H1 (cell line): ENCODE measurements at regions not wholly inside any gene's neighbourhood (a gene's known extent, or its start where the extent isn't known, plus 50 kb on each side); places are given as distances from the start of the nearest gene placed in this dataset.

Experiments
- CTCF ChIA-PET: fragments of 300-600 bp; sonication (Branson Sonifier 250); formaldehyde crosslinking; loops from one replicate; lab custom pipeline; 2021; ENCODE audit not compliant: partially characterized antibody; lab: Charles Lee
- POLR2A ChIA-PET: fragments of 300-600 bp; sonication (Branson Sonifier 250); formaldehyde crosslinking; loops from one replicate; lab custom pipeline; 2021; ENCODE audit warnings: inconsistent platforms; ENCODE audit not compliant: partially characterized antibody; lab: Charles Lee
- DNase-seq, 2 experiments: peaks; one replicate each; pipeline versions ENCODE4 v3.0.0 to v3.0.0-alpha.2; 2010 to 2022; ENCODE audit warnings: low spot score in 2 of 2, low read depth in 1 of 2, mixed read lengths in 1 of 2
- FAIRE-seq: peaks from 2 replicates; lab custom pipeline; 2011; peaks lifted over from hg19 to GRCh38; lab: Jason Lieb, UNC
- H2AFZ ChIP-seq: 2 replicates; pipeline ENCODE4 v1.8.1; 2012; ENCODE audit warnings: low read length, inconsistent platforms
- H2AK5ac ChIP-seq: 2 replicates; pipeline ENCODE4 v1.6.1; 2013; ENCODE audit warnings: low read depth, low read length
- H2BK120ac ChIP-seq: replicated peaks from 2 replicates; pipeline ENCODE3; 2013; ENCODE audit warnings: low read depth, low read length, inconsistent platforms
- H2BK12ac ChIP-seq: 2 replicates; pipeline ENCODE4 v1.6.1; 2013; ENCODE audit warnings: low read depth, low read length
- H2BK15ac ChIP-seq: 2 replicates; pipeline ENCODE4 v1.6.1; 2013; ENCODE audit warnings: low read length
- H2BK20ac ChIP-seq: 2 replicates; pipeline ENCODE4 v1.6.1; 2013; ENCODE audit warnings: low read length
- H2BK5ac ChIP-seq: 2 replicates; pipeline ENCODE4 v1.6.1; 2013; ENCODE audit warnings: low read depth, low read length
- H3K14ac ChIP-seq: 2 replicates; pipeline ENCODE4 v1.6.1; 2013; ENCODE audit warnings: inconsistent platforms; ENCODE audit not compliant: insufficient read length
- H3K18ac ChIP-seq: 2 replicates; pipeline ENCODE4 v1.6.1; 2013; ENCODE audit warnings: low read length; ENCODE audit errors: extremely low read depth
- H3K23ac ChIP-seq: 2 replicates; pipeline ENCODE4 v1.6.1; 2013; ENCODE audit warnings: inconsistent platforms; ENCODE audit not compliant: insufficient read length
- H3K23me2 ChIP-seq: 2 replicates; pipeline ENCODE4 v1.6.1; 2013; ENCODE audit warnings: low read depth, low read length
- H3K27ac ChIP-seq: 2 replicates; pipeline ENCODE4 v1.6.1; 2011; ENCODE audit warnings: low read depth, low read length, inconsistent platforms
- H3K27me3 ChIP-seq, 4 experiments: replicated peaks in 1 of 4; 1 replicate in 1 of 4; 2 replicates in 3 of 4; pipeline versions ENCODE4 v1.6.1 to v1.8.1; 2011 to 2013; ENCODE audit warnings: low read length in 3 of 4, mild to moderate bottlenecking in 3 of 4, inconsistent platforms in 2 of 4, mixed read lengths in 2 of 4, moderate library complexity in 1 of 4; ENCODE audit not compliant: control insufficient read depth in 3 of 4, insufficient read depth in 3 of 4; ENCODE audit errors: extremely low read depth in 1 of 4
- H3K36me3 ChIP-seq, 4 experiments: 2 replicates each; pipeline versions ENCODE4 v1.6.1 to v1.8.1; 2011 to 2013; ENCODE audit warnings: mild to moderate bottlenecking in 4 of 4, low read length in 3 of 4, moderate library complexity in 2 of 4, control low read depth in 1 of 4, inconsistent platforms in 1 of 4; ENCODE audit not compliant: insufficient read depth in 4 of 4, control insufficient read depth in 2 of 4
- H3K4ac ChIP-seq: replicated peaks from 2 replicates; pipeline ENCODE3; 2013; ENCODE audit warnings: low read length, low read depth, mixed read lengths, inconsistent platforms; ENCODE audit not compliant: insufficient read length
- H3K4me1 ChIP-seq, 4 experiments: replicated peaks in 1 of 4; 1 replicate in 1 of 4; 2 replicates in 3 of 4; pipeline versions ENCODE4 v1.6.1 to v1.8.1; 2011 to 2013; ENCODE audit warnings: low read length in 3 of 4, inconsistent platforms in 2 of 4, mixed read lengths in 1 of 4; ENCODE audit not compliant: insufficient read depth in 4 of 4, control insufficient read depth in 3 of 4
- H3K4me2 ChIP-seq, 2 experiments: 2 replicates each; pipeline versions ENCODE4 v1.6.1 to v1.8.1; 2011 to 2013; ENCODE audit warnings: low read depth in 2 of 2, low read length in 2 of 2, control low read depth in 1 of 2, inconsistent platforms in 1 of 2, mild to moderate bottlenecking in 1 of 2; ENCODE audit not compliant: insufficient read depth in 1 of 2
- H3K4me3 ChIP-seq, 4 experiments: fragments of 200-600, 300-600 bp in 1 of 4; sonication (generic), shearing (Covaris generic), sonication (Bioruptor Twin) in 1 of 4; 2 replicates each; pipeline versions ENCODE4 v1.5.1 to v1.8.1; 2011 to 2016; ENCODE audit warnings: low read length in 4 of 4, low read depth in 3 of 4, control low read depth in 2 of 4, inconsistent platforms in 2 of 4, mild to moderate bottlenecking in 2 of 4, mixed read lengths in 1 of 4, moderate library complexity in 1 of 4; ENCODE audit not compliant: insufficient read depth in 2 of 4; ENCODE audit errors: extremely low read depth in 1 of 4
- H3K56ac ChIP-seq: replicated peaks from 2 replicates; pipeline ENCODE3; 2013; ENCODE audit warnings: low read depth, mild to moderate bottlenecking, mixed read lengths, low read length, inconsistent platforms; ENCODE audit not compliant: insufficient read length
- H3K79me1 ChIP-seq: 2 replicates; pipeline ENCODE4 v1.6.1; 2013; ENCODE audit warnings: low read depth, low read length, control low read depth
- H3K79me2 ChIP-seq, 2 experiments: 2 replicates each; pipeline versions ENCODE4 v1.6.1 to v1.8.1; 2012 to 2013; ENCODE audit warnings: low read length in 2 of 2, mild to moderate bottlenecking in 2 of 2, inconsistent platforms in 1 of 2; ENCODE audit not compliant: insufficient read depth in 2 of 2, control insufficient read depth in 1 of 2
- H3K9ac ChIP-seq, 4 experiments: replicated peaks in 1 of 4; 1 replicate in 1 of 4; 2 replicates in 3 of 4; pipeline versions ENCODE4 v1.6.1 to v1.8.1; 2011 to 2013; ENCODE audit warnings: low read depth in 3 of 4, low read length in 3 of 4, control low read depth in 2 of 4, mild to moderate bottlenecking in 2 of 4, moderate library complexity in 2 of 4, inconsistent platforms in 1 of 4; ENCODE audit errors: extremely low read depth in 1 of 4
- H3K9me3 ChIP-seq, 2 experiments: 2 replicates each; pipeline versions ENCODE4 v1.6.1 to v1.8.1; 2012 to 2013; ENCODE audit warnings: mild to moderate bottlenecking in 2 of 2, moderate library complexity in 2 of 2, control low read depth in 1 of 2, inconsistent platforms in 1 of 2, low read depth in 1 of 2, low read length in 1 of 2, mixed read lengths in 1 of 2; ENCODE audit not compliant: insufficient read depth in 2 of 2
- H4K20me1 ChIP-seq, 2 experiments: replicated peaks in 1 of 2; 2 replicates each; pipeline versions ENCODE3 to v1.8.1; 2011 to 2013; ENCODE audit warnings: inconsistent platforms in 2 of 2, low read length in 2 of 2, mild to moderate bottlenecking in 1 of 2; ENCODE audit not compliant: insufficient read depth in 2 of 2, control insufficient read depth in 1 of 2
- H4K5ac ChIP-seq: 2 replicates; pipeline ENCODE4 v1.6.1; 2013; ENCODE audit warnings: low read length, low read depth, mixed read lengths, inconsistent platforms; ENCODE audit not compliant: insufficient read length
- H4K8ac ChIP-seq: 2 replicates; pipeline ENCODE4 v1.8.0; 2013; ENCODE audit warnings: mild to moderate bottlenecking, moderate library complexity, low read length, inconsistent platforms; ENCODE audit not compliant: insufficient read depth; ENCODE audit errors: extremely low read depth
- H4K91ac ChIP-seq: replicated peaks from 2 replicates; pipeline ENCODE3; 2013; ENCODE audit warnings: low read length, mixed read lengths, inconsistent platforms; ENCODE audit not compliant: insufficient read length
- BACH1 ChIP-seq: IDR thresholded peaks from 2 replicates; pipeline ENCODE4 v1.6.1; 2012; ENCODE audit warnings: low read length, improper control_type of control experiment
- BCL11A ChIP-seq, 2 experiments: IDR thresholded peaks; one replicate each; pipeline ENCODE4 v1.6.1; 2011; ENCODE audit warnings: low read depth in 2 of 2, low read length in 2 of 2, mild to moderate bottlenecking in 2 of 2
- BRCA1 ChIP-seq: IDR thresholded peaks from 2 replicates; pipeline ENCODE4 v1.6.1; 2012; ENCODE audit warnings: low read depth, low read length, improper control_type of control experiment
- CHD1 ChIP-seq: IDR thresholded peaks from 2 replicates; pipeline ENCODE4 v1.6.1; 2012; ENCODE audit warnings: low read depth, low read length, improper control_type of control experiment
- EGR1 ChIP-seq: IDR thresholded peaks from 2 replicates; pipeline ENCODE4 v1.6.1; 2011; ENCODE audit warnings: low read depth, low read length, borderline replicate concordance
- KDM1A ChIP-seq: fragments of 200-600, 300-600 bp; sonication (generic); IDR thresholded peaks from 2 replicates; pipeline ENCODE4 v1.7.1; 2016; ENCODE audit warnings: mild to moderate bottlenecking, low read length, borderline replicate concordance
- PHF8 ChIP-seq: fragments of 200-600 bp; sonication (generic); conservative IDR thresholded peaks from 2 replicates; pipeline ENCODE4 v1.7.1; 2012; ENCODE audit warnings: low read depth, mild to moderate bottlenecking, inconsistent platforms, low read length, moderate library complexity
- POLR2A ChIP-seq, 2 experiments: IDR thresholded peaks; 1 replicate in 1 of 2; 2 replicates in 1 of 2; pipeline ENCODE4 v1.6.1; 2011; ENCODE audit warnings: low read depth in 2 of 2, low read length in 2 of 2, mild to moderate bottlenecking in 2 of 2; ENCODE audit errors: control extremely low read depth in 1 of 2
- POLR2AphosphoS5 ChIP-seq: IDR thresholded peaks from 2 replicates; pipeline ENCODE4 v1.6.1; 2011; ENCODE audit warnings: low read depth, low read length
- RNF2 ChIP-seq: fragments of 200-900, 300-1000 bp; sonication (generic); IDR thresholded peaks from 2 replicates; pipeline ENCODE4 v1.7.1; 2016; ENCODE audit warnings: borderline replicate concordance, low read depth, mild to moderate bottlenecking, antibody characterized with exemption, low read length; ENCODE audit not compliant: poor library complexity, severe bottlenecking; ENCODE audit errors: missing control alignments
- RXRA ChIP-seq: IDR thresholded peaks from 2 replicates; pipeline ENCODE4 v1.6.1; 2011; ENCODE audit warnings: low read depth, mild to moderate bottlenecking, low read length, moderate library complexity; ENCODE audit not compliant: insufficient read depth
- SAP30 ChIP-seq: fragments of 300-600 bp; sonication (generic); IDR thresholded peaks from 2 replicates; pipeline ENCODE4 v1.7.1; 2012; ENCODE audit warnings: low read length, moderate library complexity, mild to moderate bottlenecking, inconsistent platforms; ENCODE audit not compliant: insufficient read depth, insufficient replicate concordance
- SP1 ChIP-seq: IDR thresholded peaks from 2 replicates; pipeline ENCODE4 v1.6.1; 2011; ENCODE audit warnings: low read depth, low read length
- SRF ChIP-seq: IDR thresholded peaks from 2 replicates; pipeline ENCODE4 v1.6.1; 2011; ENCODE audit warnings: mild to moderate bottlenecking, low read depth, low read length, moderate library complexity
- WGBS, 2 experiments: shearing (Covaris generic) in 1 of 2; methylation state at CpG; one replicate each; pipeline versions ENCODE4 v1.1.6 to v1.1.7; 2013 to 2015; ENCODE audit warnings: low lambda C conversion rate in 2 of 2, mixed read lengths in 2 of 2, inconsistent platforms in 1 of 2, low coverage in 1 of 2, missing lambda C conversion rate in 1 of 2; ENCODE audit not compliant: insufficient replicate concordance in 2 of 2, insufficient coverage in 1 of 2, insufficient read length in 1 of 2; ENCODE audit errors: extremely low coverage in 1 of 2, missing lambda C conversion rate in 1 of 2; 5-methylcytosine and 5-hydroxymethylcytosine counted together
- TF ChIP-seq, protein P1 (sequence below): IDR thresholded peaks from 2 replicates; pipeline ENCODE4 v1.6.1; 2012; ENCODE audit warnings: inconsistent platforms

GRCh38 chr20:55918471-55918870, 86.8 kb downstream of the CBLN4 start:
- Histone ChIP-seq H3K4ac (no peak overlapping the region), H2BK12ac (no peak overlapping the region), H4K91ac (no peak overlapping the region), H3K18ac (no peak overlapping the region), H2BK5ac (no peak overlapping the region), H3K27ac (no peak overlapping the region), H2BK15ac (no peak overlapping the region), H2BK20ac (no peak overlapping the region), H3K23me2 (no peaks in the 10 kb centered on the region), H3K27me3 (no peaks in the 10 kb centered on the region), H3K79me2 (no peaks in the 10 kb centered on the region), H2AK5ac (no peak overlapping the region), H3K4me2 (no peak overlapping the region), H3K14ac (no peak overlapping the region), H3K4me1 (no peaks in the 10 kb centered on the region), H2AFZ (no peak overlapping the region), H3K36me3 (no peaks in the 10 kb centered on the region), H3K79me1 (no peaks in the 10 kb centered on the region), H4K20me1 (no peaks in the 10 kb centered on the region), H3K9me3 (peaks cover 47 to 59% of the 10 kb centered on the region in 2 experiments; a peak in 3 of 4 replicates), H2BK120ac (no peak overlapping the region), H3K23ac (no peak overlapping the region), H4K8ac (no peak overlapping the region), H3K56ac (no peak overlapping the region), H4K5ac (no peak overlapping the region), H3K9ac (no peak overlapping the region), H3K4me3 (no peak overlapping the region)
- FAIRE-seq = no peak
- DNase-seq = no peak
- ChIA-PET POLR2A (no interaction called here), CTCF (no interaction called here)
- WGBS, 2 experiments = 97% methylated on average over 2 of the region's 2 CpGs; no CpG with 5 or more reads in 1 of the 2 experiments
- no peak for TF ChIP-seq BACH1
- TF ChIP-seq PHF8 = no peak
- no peak for TF ChIP-seq BCL11A (IDR thresholded peaks at IDR 0.05; ENCODE audit: low read depth in 2 of 2, low read length in 2 of 2)
- TF ChIP-seq SP1 = no peak
- TF ChIP-seq SAP30 = no peak
- no peak for TF ChIP-seq KDM1A
- no peak for TF ChIP-seq POLR2AphosphoS5
- TF ChIP-seq POLR2A (IDR thresholded peaks at IDR 0.05; ENCODE audit: control extremely low read depth in 1 of 2, low read depth in 2 of 2, low read length in 2 of 2) = no peak
- TF ChIP-seq RXRA = no peak
- TF ChIP-seq, protein P1, sequence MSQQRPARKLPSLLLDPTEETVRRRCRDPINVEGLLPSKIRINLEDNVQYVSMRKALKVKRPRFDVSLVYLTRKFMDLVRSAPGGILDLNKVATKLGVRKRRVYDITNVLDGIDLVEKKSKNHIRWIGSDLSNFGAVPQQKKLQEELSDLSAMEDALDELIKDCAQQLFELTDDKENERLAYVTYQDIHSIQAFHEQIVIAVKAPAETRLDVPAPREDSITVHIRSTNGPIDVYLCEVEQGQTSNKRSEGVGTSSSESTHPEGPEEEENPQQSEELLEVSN = no peak
- no peak for TF ChIP-seq RNF2
- no peak for TF ChIP-seq SRF
- TF ChIP-seq EGR1 = no peak
- TF ChIP-seq BRCA1 = no peak
- TF ChIP-seq CHD1 = no peak
